ENCODE measurements at regions not wholly inside any gene's neighbourhood (a gene's known extent, or its start where the extent isn't known, plus 50 kb on each side); places are given as distances from the start of the nearest gene placed in this dataset.

GRCh38 chr5:135126688-135127438, 92.8 kb upstream of the PITX1 start:
- no peak overlapping the region for H2BK12ac ChIP-seq (ENCODE audit: low read length)
- DNase-seq = peak; percentile 69 to 74
- H3K4me1 ChIP-seq (ENCODE audit: control insufficient read depth in 1 of 2, insufficient read depth in 2 of 2, low read length in 2 of 2) = peaks cover 0 to 6% of the 10 kb centered on the region in 2 experiments
- peaks cover 2% of the 10 kb centered on the region for H3K9me3 ChIP-seq (ENCODE audit: insufficient read depth, low read depth, low read length)
- H3K4me3 ChIP-seq (ENCODE audit: low read depth, low read length) = no peak overlapping the region
- H4K8ac ChIP-seq (ENCODE audit: low read depth, low read length) = no peak overlapping the region
- no peak overlapping the region for H2BK5ac ChIP-seq (ENCODE audit: low read depth, low read length, poor library complexity)
- H3K4ac ChIP-seq (ENCODE audit: low read depth, low read length) = no peak overlapping the region
- no peak overlapping the region for H3K27ac ChIP-seq (ENCODE audit: low read depth, low read length)
- no peaks in the 10 kb centered on the region for H3K36me3 ChIP-seq (ENCODE audit: control insufficient read depth in 1 of 2, insufficient read depth in 2 of 2, low read length in 2 of 2)
- H3K9ac ChIP-seq (ENCODE audit: low read length) = no peak overlapping the region
- no peaks in the 10 kb centered on the region for H3K79me2 ChIP-seq (ENCODE audit: control insufficient read depth, insufficient read depth, low read length, poor library complexity)
- no peak overlapping the region for H3K23ac ChIP-seq (ENCODE audit: low read length)
- H2BK120ac ChIP-seq (ENCODE audit: insufficient read depth, low read length, poor library complexity) = no peak overlapping the region
- no CpG with 5 or more reads among the region's 14 CpGs for WGBS (ENCODE audit: extremely low coverage, insufficient coverage, insufficient read length)
- H3K4me2 ChIP-seq (ENCODE audit: low read length) = no peak overlapping the region
- no peak overlapping the region for H2AFZ ChIP-seq (ENCODE audit: insufficient read depth, low read length, poor library complexity)
- H4K91ac ChIP-seq (ENCODE audit: low read depth, low read length) = no peak overlapping the region
- H3K79me1 ChIP-seq (ENCODE audit: low read length) = no peaks in the 10 kb centered on the region
- no peaks in the 10 kb centered on the region for H3K27me3 ChIP-seq (ENCODE audit: insufficient read depth, low read length)
- H3K14ac ChIP-seq (ENCODE audit: low read length) = no peak overlapping the region
- H3K18ac ChIP-seq (ENCODE audit: low read length) = no peak overlapping the region
- H4K12ac ChIP-seq (ENCODE audit: low read depth, low read length) = no peak overlapping the region
- no peak overlapping the region for H2AK5ac ChIP-seq (ENCODE audit: low read length)

- DNase-seq = no peak
- no peaks in the 10 kb centered on the region for H3K79me1 ChIP-seq (ENCODE audit: low read length)
- H2BK5ac ChIP-seq (ENCODE audit: low read depth, low read length, poor library complexity) = no peak overlapping the region
- H2AK5ac ChIP-seq (ENCODE audit: low read length) = no peak overlapping the region
- H3K9ac ChIP-seq (ENCODE audit: low read length) = no peak overlapping the region
- no peak overlapping the region for H2BK120ac ChIP-seq (ENCODE audit: insufficient read depth, low read length, poor library complexity)
- H3K14ac ChIP-seq (ENCODE audit: low read length) = no peak overlapping the region
- no peak overlapping the region for H3K23ac ChIP-seq (ENCODE audit: low read length)
- no peak overlapping the region for H3K27ac ChIP-seq (ENCODE audit: low read depth, low read length)
- no peak overlapping the region for H3K18ac ChIP-seq (ENCODE audit: low read length)
- no CpG with 5 or more reads among the region's 8 CpGs for WGBS (ENCODE audit: extremely low coverage, insufficient coverage, insufficient read length)
- H3K4me1 ChIP-seq (ENCODE audit: control insufficient read depth in 1 of 2, insufficient read depth in 2 of 2, low read length in 2 of 2) = peaks cover 0 to 6% of the 10 kb centered on the region in 2 experiments
- no peak overlapping the region for H4K12ac ChIP-seq (ENCODE audit: low read depth, low read length)
- no peak overlapping the region for H4K91ac ChIP-seq (ENCODE audit: low read depth, low read length)
- no peaks in the 10 kb centered on the region for H3K79me2 ChIP-seq (ENCODE audit: control insufficient read depth, insufficient read depth, low read length, poor library complexity)
- H3K9me3 ChIP-seq (ENCODE audit: insufficient read depth, low read depth, low read length) = peaks cover under 1% of the 10 kb centered on the region
- H3K27me3 ChIP-seq (ENCODE audit: insufficient read depth, low read length) = no peaks in the 10 kb centered on the region
- no peak overlapping the region for H2BK12ac ChIP-seq (ENCODE audit: low read length)
- no peak overlapping the region for H3K4ac ChIP-seq (ENCODE audit: low read depth, low read length)
- H4K8ac ChIP-seq (ENCODE audit: low read depth, low read length) = no peak overlapping the region
- H3K4me3 ChIP-seq (ENCODE audit: low read depth, low read length) = no peak overlapping the region
- H3K36me3 ChIP-seq (ENCODE audit: control insufficient read depth in 1 of 2, insufficient read depth in 2 of 2, low read length in 2 of 2) = no peaks in the 10 kb centered on the region
- no peak overlapping the region for H2AFZ ChIP-seq (ENCODE audit: insufficient read depth, low read length, poor library complexity)
- H3K4me2 ChIP-seq (ENCODE audit: low read length) = no peak overlapping the region
These were observed 90.7 kb upstream of the PITX1 start for GRCh38 chr5:135124724-135125123.

GRCh38 chr5:135124128-135124527, 90.1 kb upstream of the PITX1 start:
- Histone ChIP-seq H4K8ac (ENCODE audit: low read depth, low read length) (no peak overlapping the region), H2BK5ac (ENCODE audit: low read depth, low read length, poor library complexity) (no peak overlapping the region), H3K4me3 (ENCODE audit: low read depth, low read length) (no peak overlapping the region), H3K4me1 (ENCODE audit: control insufficient read depth in 1 of 2, insufficient read depth in 2 of 2, low read length in 2 of 2) (peaks cover 0 to 6% of the 10 kb centered on the region in 2 experiments), H2AFZ (ENCODE audit: insufficient read depth, low read length, poor library complexity) (no peak overlapping the region), H3K4ac (ENCODE audit: low read depth, low read length) (no peak overlapping the region), H2BK120ac (ENCODE audit: insufficient read depth, low read length, poor library complexity) (no peak overlapping the region), H3K27ac (ENCODE audit: low read depth, low read length) (no peak overlapping the region), H2AK5ac (ENCODE audit: low read length) (no peak overlapping the region), H3K27me3 (ENCODE audit: insufficient read depth, low read length) (no peaks in the 10 kb centered on the region), H2BK12ac (ENCODE audit: low read length) (no peak overlapping the region), H3K79me2 (ENCODE audit: control insufficient read depth, insufficient read depth, low read length, poor library complexity) (no peaks in the 10 kb centered on the region), H3K18ac (ENCODE audit: low read length) (no peak overlapping the region), H3K36me3 (ENCODE audit: control insufficient read depth in 1 of 2, insufficient read depth in 2 of 2, low read length in 2 of 2) (no peaks in the 10 kb centered on the region), H3K14ac (ENCODE audit: low read length) (no peak overlapping the region), H3K23ac (ENCODE audit: low read length) (no peak overlapping the region), H4K91ac (ENCODE audit: low read depth, low read length) (no peak overlapping the region), H3K79me1 (ENCODE audit: low read length) (no peaks in the 10 kb centered on the region), H3K9ac (ENCODE audit: low read length) (no peak overlapping the region), H3K9me3 (ENCODE audit: insufficient read depth, low read depth, low read length) (no peaks in the 10 kb centered on the region), H3K4me2 (ENCODE audit: low read length) (no peak overlapping the region), H4K12ac (ENCODE audit: low read depth, low read length) (no peak overlapping the region)
- WGBS (ENCODE audit: extremely low coverage, insufficient coverage, insufficient read length) = no CpG with 5 or more reads among the region's 4 CpGs
- DNase-seq = peak; percentile 57 to 88

DNA sequence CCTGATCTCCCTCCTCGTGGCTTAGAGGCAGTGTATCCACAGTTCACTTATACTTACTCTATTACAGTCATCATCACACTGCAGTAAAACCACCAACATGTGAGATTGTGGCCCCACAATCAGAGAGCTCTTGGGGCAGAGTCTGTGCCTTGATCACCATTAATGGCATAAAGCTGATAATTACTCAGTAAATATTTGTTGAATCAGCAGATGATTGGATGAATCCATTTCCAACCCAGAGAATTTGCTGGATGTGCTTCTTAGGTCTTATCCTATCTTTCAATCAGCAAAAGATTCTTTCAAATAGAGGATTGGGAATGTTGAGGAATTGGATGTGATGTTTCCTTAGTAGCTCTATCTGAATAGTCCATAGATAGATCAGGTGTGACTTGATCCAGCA, 88.8 kb upstream of the PITX1 start:
- Histone ChIP-seq H2AFZ (ENCODE audit: insufficient read depth, low read length, poor library complexity) (no peak overlapping the region), H3K79me2 (ENCODE audit: control insufficient read depth, insufficient read depth, low read length, poor library complexity) (no peaks in the 10 kb centered on the region), H2BK12ac (ENCODE audit: low read length) (no peak overlapping the region), H3K36me3 (ENCODE audit: control insufficient read depth in 1 of 2, insufficient read depth in 2 of 2, low read length in 2 of 2) (no peaks in the 10 kb centered on the region), H3K79me1 (ENCODE audit: low read length) (no peaks in the 10 kb centered on the region), H3K23ac (ENCODE audit: low read length) (no peak overlapping the region), H3K9me3 (ENCODE audit: insufficient read depth, low read depth, low read length) (no peaks in the 10 kb centered on the region), H2BK5ac (ENCODE audit: low read depth, low read length, poor library complexity) (no peak overlapping the region), H3K4me2 (ENCODE audit: low read length) (no peak overlapping the region), H3K14ac (ENCODE audit: low read length) (no peak overlapping the region), H3K4me1 (ENCODE audit: control insufficient read depth in 1 of 2, insufficient read depth in 2 of 2, low read length in 2 of 2) (peaks cover 0 to 4% of the 10 kb centered on the region in 2 experiments), H3K4me3 (ENCODE audit: low read depth, low read length) (no peak overlapping the region), H3K9ac (ENCODE audit: low read length) (no peak overlapping the region), H3K27ac (ENCODE audit: low read depth, low read length) (no peak overlapping the region), H4K91ac (ENCODE audit: low read depth, low read length) (no peak overlapping the region), H3K27me3 (ENCODE audit: insufficient read depth, low read length) (no peaks in the 10 kb centered on the region), H3K18ac (ENCODE audit: low read length) (no peak overlapping the region), H2AK5ac (ENCODE audit: low read length) (no peak overlapping the region), H3K4ac (ENCODE audit: low read depth, low read length) (no peak overlapping the region), H4K12ac (ENCODE audit: low read depth, low read length) (no peak overlapping the region), H4K8ac (ENCODE audit: low read depth, low read length) (no peak overlapping the region), H2BK120ac (ENCODE audit: insufficient read depth, low read length, poor library complexity) (no peak overlapping the region)
- no peak for DNase-seq
- no CpG with 5 or more reads among the region's 1 CpG for WGBS (ENCODE audit: extremely low coverage, insufficient coverage, insufficient read length)
